SK-N-SH treated with all-trans-retinoic acid at 6 μM for 48 hours (cell line): ENCODE measurements at regions not wholly inside any gene's neighbourhood (a gene's known extent, or its start where the extent isn't known, plus 50 kb on each side); places are given as distances from the start of the nearest gene placed in this dataset.

Experiments used
- ARNTL ChIP-seq: fragments of 450-650 bp; formaldehyde crosslinking; IDR thresholded peaks from 2 replicates; pipeline ENCODE4 v1.5.0; 2020; ENCODE audit warnings: low read depth, mild to moderate bottlenecking, moderate library complexity, borderline replicate concordance
- TOX ChIP-seq: fragments of 250-450 bp; sonication (Bioruptor Pico); IDR thresholded peaks from 2 replicates; pipeline ENCODE4 v1.8.0; 2021; ENCODE audit warnings: mild to moderate bottlenecking, moderate library complexity, borderline replicate concordance

- TF ChIP-seq ARNTL (CRISPR knock-in tag): no peak
- TF ChIP-seq TOX (CRISPR knock-in tag): no peak
Observed at GRCh38 chr12:24475337-24475736, 473.6 kb downstream of the BCAT1 start.
